ENCODE measurements at regions not wholly inside any gene's neighbourhood (a gene's known extent, or its start where the extent isn't known, plus 50 kb on each side); places are given as distances from the start of the nearest gene placed in this dataset.

DNA sequence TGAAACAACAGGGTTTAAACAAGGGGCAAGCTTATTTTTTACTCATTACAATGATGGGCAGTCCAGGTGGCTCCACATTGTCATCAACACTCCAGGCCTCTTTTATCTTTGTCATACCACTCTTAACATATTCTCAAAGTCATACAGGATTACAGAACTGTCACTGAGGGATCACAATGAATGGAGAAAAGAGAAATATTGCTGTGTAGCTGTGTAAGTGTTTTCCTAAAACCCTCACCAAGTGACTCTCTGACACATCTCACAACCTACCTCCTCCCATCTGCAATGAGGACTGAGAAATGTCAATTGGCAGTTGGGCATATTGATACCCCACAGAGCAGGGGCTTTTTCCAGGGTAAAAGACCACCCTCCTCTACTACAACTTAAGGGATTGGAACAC is 562.1 kb downstream of the TBC1D4 start:
- no peak for DNase-seq (ENCODE audit: extremely low read depth in 1 of 11, low read depth in 9 of 11, low spot score in 4 of 11)

DNA sequence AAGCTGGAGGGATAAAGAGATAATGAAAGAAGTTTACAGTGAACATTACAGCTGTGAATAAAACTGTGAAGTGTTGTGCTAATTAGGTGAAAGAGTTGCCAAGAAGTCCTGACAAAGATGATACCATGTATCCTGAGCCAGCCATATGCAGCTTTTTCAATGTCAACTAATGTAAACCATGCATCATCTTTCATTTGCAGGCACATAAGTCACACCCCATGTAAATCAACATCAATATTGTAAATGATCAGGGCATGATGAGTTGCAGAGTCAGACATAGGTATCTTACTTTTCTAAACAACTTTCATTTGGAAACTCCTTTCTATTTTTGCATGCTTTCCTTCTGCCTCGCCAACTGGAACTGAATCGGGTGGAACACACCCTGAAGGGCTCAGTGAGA is 569.1 kb downstream of the TBC1D4 start:
- DNase-seq (ENCODE audit: extremely low read depth in 1 of 11, low read depth in 9 of 11, low spot score in 4 of 11) = no peak

DNA sequence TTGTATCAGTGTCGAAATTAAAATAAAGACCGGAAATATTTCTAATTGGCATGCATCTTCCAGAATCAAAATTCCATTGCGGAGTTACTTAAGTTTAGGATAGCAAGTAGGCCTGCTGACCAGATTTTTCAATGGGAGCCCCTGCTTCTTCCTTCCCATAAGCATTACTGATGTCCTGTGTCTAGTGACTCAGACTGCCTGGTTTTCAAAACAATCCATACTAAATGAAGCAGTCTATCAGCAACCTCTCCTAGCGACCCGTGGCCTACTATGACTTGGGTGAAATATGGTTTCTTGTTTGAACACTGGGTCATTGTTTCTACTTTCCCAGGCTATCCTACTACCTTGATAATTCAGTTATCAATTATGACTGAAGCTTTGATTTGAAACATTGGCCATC is 571.6 kb downstream of the TBC1D4 start:
- no peak for DNase-seq (ENCODE audit: extremely low read depth in 1 of 11, low read depth in 9 of 11, low spot score in 4 of 11)

DNA sequence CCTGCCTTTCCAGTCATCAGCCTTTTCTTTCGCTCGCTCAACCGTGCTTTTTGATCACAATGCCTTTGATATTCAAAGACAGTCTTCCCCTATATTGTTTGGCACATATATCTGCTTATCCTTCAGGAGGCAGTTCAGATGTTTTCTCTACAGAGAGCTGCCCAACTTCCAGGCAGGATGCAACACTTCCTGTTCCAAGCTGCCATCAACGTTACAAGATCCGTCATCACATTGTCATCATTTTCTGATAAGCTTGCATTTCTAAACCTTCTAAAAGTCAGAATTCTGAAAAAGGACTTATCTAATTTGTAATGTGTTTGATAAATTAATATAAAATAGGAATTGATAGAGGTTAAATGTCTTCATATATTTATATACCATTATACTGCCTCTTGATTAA is 574.2 kb downstream of the TBC1D4 start:
- DNase-seq (ENCODE audit: extremely low read depth in 1 of 11, low read depth in 9 of 11, low spot score in 4 of 11) = no peak

DNA sequence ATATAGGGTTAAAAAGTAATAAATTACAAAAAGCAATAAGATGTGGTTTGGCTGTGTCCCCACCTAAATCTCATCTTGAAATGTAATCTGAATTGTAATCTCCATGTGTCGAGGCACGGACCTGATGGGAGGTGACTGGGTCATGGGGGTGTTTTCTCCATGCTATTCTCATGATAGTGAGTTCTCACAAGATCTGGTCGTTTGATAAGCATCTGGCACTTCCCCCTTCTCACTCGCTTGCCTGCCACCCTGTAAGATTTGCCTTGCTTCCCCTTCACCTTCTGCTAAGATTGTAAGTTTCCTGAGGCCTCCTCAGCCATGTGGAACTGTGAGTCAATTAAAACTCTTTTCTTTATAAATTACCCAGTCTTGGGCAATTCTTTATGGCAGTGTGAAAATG is 577.4 kb downstream of the TBC1D4 start:
- no peak for DNase-seq (ENCODE audit: extremely low read depth in 1 of 11, low read depth in 9 of 11, low spot score in 4 of 11)

DNA sequence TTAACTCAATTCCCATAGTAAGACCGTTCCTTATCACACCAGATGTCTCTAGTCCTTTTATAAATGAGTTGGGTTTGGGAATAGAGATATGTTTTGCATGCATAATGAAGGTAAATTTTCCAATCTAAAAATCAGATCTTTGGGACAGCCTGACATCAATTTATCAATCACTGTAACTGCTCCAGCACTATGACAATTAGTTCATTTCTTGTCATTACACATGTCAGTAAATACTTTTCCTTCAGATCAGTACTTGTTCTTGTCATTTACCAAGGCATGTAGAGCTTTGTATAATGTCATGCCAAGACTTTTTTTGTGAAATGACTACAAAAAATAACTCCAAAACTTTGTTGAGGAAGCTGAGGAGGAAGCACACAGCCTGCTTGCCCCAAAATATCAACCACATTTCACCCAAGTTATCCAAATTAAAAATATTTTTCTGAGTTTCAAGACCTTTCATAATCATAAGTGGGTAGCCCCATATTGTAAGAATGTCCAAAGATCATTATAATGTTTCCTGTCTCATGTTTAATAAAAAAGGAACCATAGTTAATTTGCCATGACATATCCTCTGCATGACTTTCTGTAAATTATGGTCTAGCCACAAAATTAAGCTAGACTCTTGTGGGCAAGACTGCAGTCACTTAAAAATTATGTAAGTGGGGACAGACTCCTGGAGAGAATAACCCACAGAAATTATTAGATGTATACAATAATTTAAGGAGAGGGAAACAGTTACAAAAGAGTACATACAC is 586.8 kb downstream of the TBC1D4 start:
- DNase-seq (ENCODE audit: extremely low read depth in 1 of 11, low read depth in 9 of 11, low spot score in 4 of 11) = no peak

DNA sequence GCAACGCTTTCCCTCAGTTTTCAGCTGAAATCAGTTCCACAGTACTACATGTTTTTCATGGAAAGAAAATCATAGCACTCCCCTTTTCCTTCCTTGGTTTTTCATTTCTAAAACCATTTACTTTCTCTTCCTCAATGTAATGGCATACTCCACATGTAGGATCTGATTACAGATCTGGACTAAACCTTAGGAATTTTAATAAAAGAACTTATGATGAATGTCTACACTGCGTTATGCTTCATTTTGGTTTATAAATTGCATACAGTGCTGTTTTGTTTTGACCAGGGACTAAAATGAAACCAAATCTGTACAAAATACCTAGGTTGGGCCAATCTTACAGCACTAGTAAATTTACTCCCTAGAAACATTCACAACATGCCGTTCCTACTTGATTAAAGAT is 589.9 kb downstream of the TBC1D4 start:
- no peak for DNase-seq (ENCODE audit: extremely low read depth in 1 of 11, low read depth in 9 of 11, low spot score in 4 of 11)

DNA sequence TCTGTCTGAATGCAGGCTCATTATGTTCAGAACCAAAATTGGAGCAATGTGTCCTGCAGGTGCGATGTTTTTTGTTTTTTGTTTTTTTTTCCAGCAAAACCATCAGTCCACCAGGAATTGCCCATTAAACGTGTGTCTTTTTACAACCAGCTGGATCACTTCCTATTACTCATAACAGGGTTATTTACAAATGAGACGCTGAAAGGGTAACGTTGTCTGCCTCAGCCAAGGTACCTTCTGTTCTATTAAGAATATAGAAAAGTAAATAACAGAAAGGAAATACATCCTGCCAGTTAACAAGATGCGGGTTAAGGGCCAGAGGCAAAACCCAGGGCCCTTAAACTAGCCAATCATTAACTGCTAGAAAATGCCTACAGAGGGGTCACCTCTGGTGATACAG is 590.4 kb downstream of the TBC1D4 start:
- DNase-seq (ENCODE audit: extremely low read depth in 1 of 11, low read depth in 9 of 11, low spot score in 4 of 11) = peak in 1 of 11 donors; percentile 18

DNA sequence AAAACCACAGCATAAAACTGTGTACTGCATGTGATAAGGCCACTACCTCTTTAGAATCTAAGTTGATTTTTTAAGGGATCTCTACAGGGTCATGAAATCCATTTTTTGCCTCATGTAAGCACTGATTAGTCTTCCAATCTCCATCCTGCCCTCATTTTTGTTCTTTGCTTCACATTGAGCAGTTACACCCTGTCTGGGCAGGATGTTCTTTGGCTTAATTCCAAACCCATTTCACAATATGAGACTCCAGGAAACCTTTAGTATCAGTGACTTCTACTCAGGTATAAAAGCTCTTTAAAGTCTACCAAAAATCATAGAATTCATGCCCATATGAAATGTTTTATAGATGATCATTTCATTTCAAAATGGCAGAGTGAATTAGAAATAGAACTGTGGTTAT is 592.6 kb downstream of the TBC1D4 start:
- DNase-seq (ENCODE audit: extremely low read depth in 1 of 11, low read depth in 9 of 11, low spot score in 4 of 11) = no peak

DNA sequence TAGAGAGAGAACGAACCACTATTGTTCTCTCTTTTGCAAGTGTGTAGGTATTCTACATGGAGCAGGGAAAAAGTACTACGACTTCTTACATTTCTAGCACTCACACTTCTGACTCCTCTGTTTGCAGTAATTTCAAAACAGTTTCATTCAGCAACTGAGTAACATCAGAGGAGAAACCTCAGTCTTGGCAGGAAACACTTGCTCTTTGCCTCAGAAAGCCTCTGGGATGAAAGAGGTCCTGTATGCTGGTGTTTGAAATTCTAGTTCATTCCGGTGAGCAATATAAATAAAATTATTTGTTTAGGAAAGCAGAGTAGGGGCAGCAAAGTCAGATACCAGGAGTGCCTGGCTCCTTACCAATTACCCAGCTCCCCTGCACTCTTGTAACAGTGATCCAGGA is 595.5 kb downstream of the TBC1D4 start:
- no peak for DNase-seq (ENCODE audit: extremely low read depth in 1 of 11, low read depth in 9 of 11, low spot score in 4 of 11)

DNA sequence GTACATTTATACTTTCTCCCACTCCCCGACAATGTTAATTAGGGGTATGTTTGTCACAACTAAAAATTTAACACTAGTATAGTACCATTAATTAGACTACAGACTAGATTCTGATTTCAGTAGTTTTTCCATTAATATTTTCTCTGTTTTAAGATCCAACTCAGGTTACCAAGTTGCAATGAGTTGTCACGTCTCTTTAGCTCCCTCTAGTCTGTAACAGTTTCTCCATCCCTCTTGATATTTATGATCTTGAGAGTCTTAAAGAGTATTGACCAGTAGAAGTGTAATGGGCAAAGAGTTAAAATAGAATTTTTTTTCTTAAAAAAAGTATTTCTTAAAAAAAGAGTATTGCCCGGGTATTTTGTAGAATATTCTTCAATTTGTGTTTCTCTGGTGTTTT is 598.1 kb downstream of the TBC1D4 start:
- DNase-seq (ENCODE audit: extremely low read depth in 1 of 11, low read depth in 9 of 11, low spot score in 4 of 11) = no peak

DNA sequence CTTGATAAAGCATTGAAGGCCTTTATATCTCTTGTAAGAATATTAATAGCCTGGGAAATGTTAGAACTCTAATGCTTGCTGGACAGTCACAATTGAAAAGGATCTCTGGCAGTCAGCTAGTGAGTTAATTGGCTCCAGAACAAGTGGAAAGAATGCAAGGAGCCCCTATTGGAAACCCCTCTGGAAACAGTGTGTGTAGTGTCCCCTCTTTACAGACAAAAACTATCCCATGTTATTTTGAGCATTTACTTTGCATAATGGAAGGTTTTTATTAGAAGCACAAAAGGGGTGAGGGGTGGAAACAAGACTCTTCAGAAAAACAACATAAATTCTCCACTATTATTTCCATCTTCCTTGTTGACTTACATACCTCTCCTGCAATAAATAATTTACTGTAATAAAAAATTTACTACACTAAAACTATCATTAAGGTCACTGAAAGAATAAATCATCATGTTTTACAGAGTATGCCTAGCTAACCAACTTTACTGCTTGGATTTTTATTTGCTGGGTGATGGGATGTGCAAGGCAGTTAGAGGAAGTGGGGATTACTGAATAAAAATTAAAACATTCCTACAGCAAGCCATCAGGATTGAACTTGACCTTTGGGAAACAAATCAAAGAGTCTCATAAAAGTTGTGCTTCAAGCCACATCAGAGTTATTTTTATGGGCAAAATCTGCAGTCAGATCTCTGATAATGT is 610.4 kb downstream of the TBC1D4 start:
- DNase-seq (ENCODE audit: extremely low read depth in 1 of 11, low read depth in 9 of 11, low spot score in 4 of 11) = peak in 10 of 11 donors; percentile 12 to 62 (median 34)

DNA sequence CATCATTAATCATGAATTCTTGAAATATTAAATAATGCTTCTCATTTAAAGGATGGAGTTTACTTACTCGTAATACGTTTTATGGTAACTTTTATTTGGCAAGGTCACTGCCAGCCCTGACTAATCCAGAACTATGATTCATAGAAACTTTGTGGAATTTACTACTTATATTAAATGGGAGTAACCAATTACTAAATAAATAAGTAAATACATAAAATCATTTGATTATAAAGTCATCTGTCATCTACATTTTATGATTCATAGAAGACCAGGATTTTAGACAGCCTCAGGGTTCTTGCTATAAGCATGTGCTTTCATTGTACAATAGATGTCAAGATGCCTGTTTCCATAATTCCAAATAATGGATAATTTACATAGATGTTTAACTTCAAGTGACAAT is 611.1 kb downstream of the TBC1D4 start:
- no peak for DNase-seq (ENCODE audit: extremely low read depth in 1 of 11, low read depth in 9 of 11, low spot score in 4 of 11)

DNA sequence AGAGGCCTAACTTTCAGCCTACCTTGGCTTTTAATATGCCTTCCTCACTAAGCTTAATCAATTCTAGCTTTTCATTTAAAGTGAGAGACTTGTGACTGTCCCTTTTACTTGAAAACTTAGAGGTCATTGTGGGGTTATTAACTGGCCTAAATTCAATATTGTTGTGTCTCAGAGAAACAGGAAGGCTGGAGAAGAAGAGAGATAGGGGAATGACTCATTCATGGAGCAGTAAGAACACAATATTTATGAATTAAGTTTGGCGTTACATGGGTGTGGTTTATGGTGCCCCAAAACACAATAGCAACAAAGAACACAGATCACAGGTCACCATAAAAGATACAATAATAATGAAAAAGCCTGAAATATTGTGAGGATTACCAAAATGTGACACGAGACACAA is 612.1 kb downstream of the TBC1D4 start:
- DNase-seq (ENCODE audit: extremely low read depth in 1 of 11, low read depth in 9 of 11, low spot score in 4 of 11) = no peak

DNA sequence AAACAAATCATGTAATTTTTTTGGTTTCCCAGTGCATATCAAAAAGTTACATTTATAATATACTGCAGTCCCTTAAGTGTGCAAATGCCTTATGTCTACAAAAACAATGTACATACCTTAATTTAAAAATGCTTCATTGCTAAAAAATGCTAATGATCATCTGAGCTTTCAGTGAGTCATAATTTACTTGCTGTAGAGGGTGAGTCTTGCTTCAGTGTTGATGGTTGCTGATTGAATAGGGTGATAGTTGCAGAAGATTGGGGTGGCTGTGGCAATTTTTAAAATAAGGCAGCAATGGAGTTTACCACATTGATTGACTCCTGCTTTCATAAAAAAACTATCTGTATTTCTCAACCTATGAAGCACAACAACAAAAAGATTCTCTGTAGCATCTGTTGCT is 613.9 kb downstream of the TBC1D4 start:
- DNase-seq (ENCODE audit: extremely low read depth in 1 of 11, low read depth in 9 of 11, low spot score in 4 of 11) = no peak

DNA sequence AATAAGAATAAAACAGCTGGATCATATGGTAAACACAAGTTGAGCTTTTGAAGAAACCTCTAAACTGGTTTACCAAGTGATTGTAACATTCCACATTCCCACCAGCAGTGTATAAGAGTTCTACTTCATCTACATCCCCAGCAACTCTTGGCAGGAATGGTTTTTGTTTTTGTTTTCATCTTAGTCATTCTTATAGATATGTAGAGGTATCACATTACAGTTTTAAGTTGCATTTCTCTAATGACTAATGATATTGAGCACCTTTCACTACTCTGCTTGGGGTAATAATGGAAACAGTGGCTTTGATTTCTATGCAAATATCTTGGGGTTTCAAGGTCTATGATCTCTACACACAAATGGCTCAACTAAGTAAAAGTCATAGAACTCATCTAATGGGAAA is 614.5 kb downstream of the TBC1D4 start:
- DNase-seq (ENCODE audit: extremely low read depth in 1 of 11, low read depth in 9 of 11, low spot score in 4 of 11) = no peak

DNA sequence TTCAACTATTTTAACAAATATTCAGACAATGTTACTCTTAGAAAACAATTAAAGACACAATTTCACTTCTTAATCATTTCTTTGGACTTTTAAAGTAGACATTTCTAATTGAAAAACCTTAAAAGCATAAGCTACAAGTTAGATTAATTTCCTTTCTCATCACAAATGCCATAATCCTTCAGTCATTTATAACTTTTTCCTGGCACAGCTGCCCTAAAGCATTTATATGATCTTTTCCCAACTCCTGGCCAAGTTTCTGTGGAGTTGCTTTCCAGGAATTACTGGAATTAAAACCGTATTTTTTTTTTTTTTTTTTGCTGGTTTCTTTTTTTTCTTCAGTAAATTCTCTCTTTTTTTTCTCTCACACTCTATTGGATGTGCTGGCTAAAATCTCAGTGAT is 615.9 kb downstream of the TBC1D4 start:
- DNase-seq (ENCODE audit: extremely low read depth in 1 of 11, low read depth in 9 of 11, low spot score in 4 of 11) = no peak

DNA sequence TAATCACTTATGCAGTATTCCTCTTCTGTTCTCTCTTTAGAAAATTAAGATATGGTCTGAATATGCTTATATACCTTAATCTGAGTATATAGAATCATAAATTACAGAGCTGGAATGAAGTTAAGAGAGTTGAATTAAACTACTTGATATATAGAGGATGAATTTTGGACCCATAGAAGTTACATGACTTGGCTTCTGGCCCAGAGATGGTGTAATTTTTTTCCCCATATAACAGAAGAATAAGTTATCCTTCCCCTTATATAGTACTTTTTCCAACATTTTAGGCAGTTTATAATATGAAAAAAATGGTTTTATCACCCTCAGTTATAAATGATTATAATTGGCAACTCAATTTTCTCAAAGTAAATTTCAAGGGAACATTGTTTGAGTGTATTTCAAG is 616.3 kb downstream of the TBC1D4 start:
- no peak for DNase-seq (ENCODE audit: extremely low read depth in 1 of 11, low read depth in 9 of 11, low spot score in 4 of 11)

DNA sequence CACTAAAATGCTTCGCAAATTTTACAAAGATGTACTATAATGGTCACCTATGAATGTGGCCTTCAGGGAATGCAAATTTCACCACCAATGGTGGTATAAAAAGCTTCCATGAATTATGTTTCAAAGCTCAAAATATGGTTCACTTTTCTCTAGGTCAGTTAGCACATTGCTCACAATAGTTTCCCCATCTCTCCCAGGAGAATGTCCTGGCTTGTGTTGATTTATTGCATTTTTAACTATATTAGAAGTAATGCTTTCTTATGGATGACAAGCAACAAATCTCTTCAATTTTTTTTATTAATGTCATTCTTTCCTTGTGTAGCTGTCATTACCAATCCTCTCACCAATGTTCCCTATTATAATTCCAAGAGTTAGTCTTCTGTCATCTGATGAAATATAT is 621.2 kb downstream of the TBC1D4 start:
- no peak for DNase-seq (ENCODE audit: extremely low read depth in 1 of 11, low read depth in 9 of 11, low spot score in 4 of 11)

DNA sequence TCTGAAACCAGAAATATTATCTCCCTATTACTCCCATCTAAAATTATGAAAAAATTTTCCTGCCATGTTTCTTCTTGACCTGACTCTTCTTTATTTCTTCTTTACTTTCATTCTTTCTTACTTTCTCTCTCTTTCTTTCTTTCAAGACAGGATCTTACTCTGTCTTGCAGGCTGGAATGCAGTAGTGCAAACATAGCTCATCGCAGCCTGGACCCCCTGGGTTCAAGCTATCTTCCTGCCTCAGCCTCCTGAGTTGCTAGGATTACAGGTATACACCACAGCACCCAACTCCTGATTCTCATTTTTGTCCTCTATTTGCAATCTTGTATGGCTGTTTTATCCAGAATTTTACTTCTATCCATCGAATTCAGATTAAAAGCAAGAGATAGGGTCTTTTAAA is 631.1 kb downstream of the TBC1D4 start:
- no peak for DNase-seq (ENCODE audit: extremely low read depth in 1 of 11, low read depth in 9 of 11, low spot score in 4 of 11)

DNA sequence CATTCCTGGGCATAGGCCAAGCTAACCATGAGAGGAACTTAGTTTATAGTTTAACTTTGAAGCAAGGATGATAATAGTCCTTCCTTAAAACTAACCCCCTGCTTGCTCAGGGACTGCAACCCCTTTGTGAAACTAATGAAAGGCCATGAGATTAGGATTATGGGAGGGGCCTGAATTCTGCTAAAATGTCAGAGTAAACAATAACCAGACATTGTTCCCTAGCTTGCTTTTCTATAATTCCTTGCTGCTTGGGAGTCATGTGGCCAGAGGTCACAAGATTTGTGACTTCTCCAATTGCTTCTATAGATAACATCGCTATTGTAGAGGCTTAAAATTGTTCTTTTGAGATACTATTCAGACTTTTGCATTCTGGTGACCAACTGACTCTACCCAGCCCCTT is 634.0 kb downstream of the TBC1D4 start:
- no peak for DNase-seq (ENCODE audit: extremely low read depth in 1 of 11, low read depth in 9 of 11, low spot score in 4 of 11)
